B cell (primary cell): ENCODE measurements at regions not wholly inside any gene's neighbourhood (a gene's known extent, or its start where the extent isn't known, plus 50 kb on each side); places are given as distances from the start of the nearest gene placed in this dataset.

Experiments
- ATAC-seq: fragments of 200-7000 bp; cut with Tn5 transposase; one replicate; pipeline ENCODE4 v1.10.0; 2021; ENCODE audit warnings: low read depth, mild to moderate bottlenecking, moderate number of reproducible peaks, moderate library complexity
- CTCF ChIA-PET: fragments of 350-600 bp; sonication (Branson Sonifier 250); formaldehyde crosslinking; loops from one replicate; lab custom pipeline; 2021; ENCODE audit warnings: antibody characterized with exemption, inconsistent platforms; lab: Charles Lee
- POLR2A ChIA-PET: fragments of 350-600 bp; sonication (Branson Sonifier 250); formaldehyde crosslinking; loops from one replicate; lab custom pipeline; 2021; ENCODE audit warnings: antibody characterized with exemption; lab: Charles Lee
- DNase-seq: peaks from one replicate; pipeline ENCODE4 v3.0.0; 2013
- H2AFZ ChIP-seq: 2 replicates; pipeline ENCODE4 v1.6.1; 2012; ENCODE audit warnings: mild to moderate bottlenecking, low read depth, low read length; ENCODE audit not compliant: insufficient read depth, poor library complexity, severe bottlenecking
- H3K27ac ChIP-seq, 2 donors: 1 replicate in 1 of 2; 2 replicates in 1 of 2; pipeline ENCODE4 v1.5.1; 2012 to 2013; ENCODE audit warnings: low read length in 2 of 2, mild to moderate bottlenecking in 2 of 2, moderate library complexity in 1 of 2
- H3K27me3 ChIP-seq, 4 experiments: fragments of 200-600 bp in 1 of 4; sonication (generic) in 1 of 4; replicated peaks in 1 of 4; 1 replicate in 2 of 4; 2 replicates in 2 of 4; pipeline versions ENCODE4 v1.6.1 to v1.7.0; 2013 to 2016; ENCODE audit warnings: low read length in 3 of 4, mild to moderate bottlenecking in 2 of 4, mixed read lengths in 1 of 4, moderate library complexity in 1 of 4; ENCODE audit not compliant: insufficient read depth in 4 of 4, control insufficient read depth in 3 of 4; ENCODE audit errors: control extremely low read depth in 1 of 4
- H3K36me3 ChIP-seq, 2 experiments: replicated peaks in 1 of 2; 1 replicate in 1 of 2; 2 replicates in 1 of 2; pipeline versions ENCODE4 v1.6.1 to v1.7.1; 2013; ENCODE audit warnings: low read length in 1 of 2; ENCODE audit not compliant: insufficient read depth in 2 of 2, control insufficient read depth in 1 of 2; ENCODE audit errors: control extremely low read depth in 1 of 2, extremely low read depth in 1 of 2
- H3K4me1 ChIP-seq, 2 donors: fragments of 200-600 bp in 1 of 2; sonication (generic) in 1 of 2; 1 replicate in 1 of 2; 2 replicates in 1 of 2; pipeline versions ENCODE4 v1.5.1 to v1.6.1; 2013 to 2017; ENCODE audit warnings: low read length in 2 of 2; ENCODE audit not compliant: control insufficient read depth in 2 of 2, insufficient read depth in 2 of 2
- H3K4me2 ChIP-seq: replicated peaks from 2 replicates; pipeline ENCODE3; 2012; ENCODE audit warnings: mild to moderate bottlenecking, low read depth, low read length; ENCODE audit not compliant: poor library complexity, severe bottlenecking
- H3K4me3 ChIP-seq, 5 experiments: fragments of 200-600 bp in 1 of 5; sonication (generic) in 1 of 5; 1 replicate in 3 of 5; 2 replicates in 2 of 5; pipeline versions ENCODE4 v1.5.1 to v1.7.0; 2011 to 2016; ENCODE audit warnings: low read length in 4 of 5, mild to moderate bottlenecking in 4 of 5, low read depth in 2 of 5, control low read depth in 1 of 5, moderate library complexity in 1 of 5; ENCODE audit not compliant: insufficient read depth in 1 of 5; ENCODE audit errors: control extremely low read depth in 1 of 5, extremely low read depth in 1 of 5
- H3K79me2 ChIP-seq: fragments of 200-600 bp; sonication (generic); one replicate; pipeline ENCODE4 v1.6.0; 2016; ENCODE audit warnings: low read length; ENCODE audit not compliant: control insufficient read depth, insufficient read depth
- H3K9ac ChIP-seq: fragments of 200-600 bp; sonication (generic); 2 replicates; pipeline ENCODE4 v1.6.1; 2017; ENCODE audit warnings: mild to moderate bottlenecking, low read length, moderate library complexity
- H3K9me3 ChIP-seq, 3 donors: one replicate each; pipeline versions ENCODE4 v1.6.1 to v1.7.1; 2013; ENCODE audit warnings: low read length in 2 of 3; ENCODE audit not compliant: control insufficient read depth in 2 of 3, insufficient read depth in 1 of 3; ENCODE audit errors: control extremely low read depth in 1 of 3
- H4K20me1 ChIP-seq: 2 replicates; pipeline ENCODE4 v1.6.0; 2012; ENCODE audit warnings: mild to moderate bottlenecking, low read length; ENCODE audit not compliant: insufficient read depth, control insufficient read depth, poor library complexity, severe bottlenecking
- H3K27ac Mint-ChIP-seq: one replicate; pipeline ENCODE4 v1.8.0; 2021; ENCODE audit warnings: mixed read lengths
- H3K27me3 Mint-ChIP-seq: one replicate; pipeline ENCODE4 v1.8.0; 2021; ENCODE audit warnings: mixed read lengths
- H3K4me1 Mint-ChIP-seq: one replicate; pipeline ENCODE4 v1.8.0; 2021; ENCODE audit warnings: mixed read lengths
- H3K4me3 Mint-ChIP-seq: one replicate; pipeline ENCODE4 v1.8.0; 2021; ENCODE audit warnings: mixed read lengths
- H3K9me3 Mint-ChIP-seq: one replicate; pipeline ENCODE4 v1.8.0; 2022; ENCODE audit warnings: mixed read lengths; ENCODE audit not compliant: insufficient read depth
- CTCF ChIP-seq: fragments of 200-600 bp; IDR thresholded peaks from one replicate; pipeline ENCODE4 v1.8.0; 2022; ENCODE audit warnings: antibody characterized with exemption, mild to moderate bottlenecking
- EZH2 ChIP-seq: IDR thresholded peaks from 2 replicates; pipeline ENCODE4 v1.6.1; 2012; ENCODE audit warnings: borderline replicate concordance, low read depth, mild to moderate bottlenecking, moderate library complexity, low read length; ENCODE audit not compliant: insufficient read depth, poor library complexity, severe bottlenecking
- WGBS: methylation state at CpG from one replicate; pipeline ENCODE4 v1.1.5; 2013; ENCODE audit warnings: missing lambda C conversion rate; ENCODE audit not compliant: insufficient coverage; 5-methylcytosine and 5-hydroxymethylcytosine counted together
- intact Hi-C: fragments of 100-400 bp; cut with micrococcal nuclease; formaldehyde crosslinking; loops from one replicate; pipeline ENCODE4 v1.10.0; 2022

- Histone ChIP-seq H3K36me3 (no peaks in the 10 kb centered on the region), H3K4me1 (peaks cover 26 to 28% of the 10 kb centered on the region in 2 donors), H4K20me1 (no peaks in the 10 kb centered on the region), H3K9me3 (peaks cover 0 to 2% (median 0%) of the 10 kb centered on the region in 3 donors), H3K9ac (peak overlapping the region; percentile 12), H3K4me3 (peak overlapping the region in 1 of 5 experiments; percentile 18), H3K79me2 (no peaks in the 10 kb centered on the region), H3K4me2 (peak overlapping the region; percentile 54), H3K27ac (no peak overlapping the region), H2AFZ (no peak overlapping the region), H3K27me3 (peaks cover 0 to 19% (median 2%) of the 10 kb centered on the region in 4 experiments)
- TF ChIP-seq EZH2 (no peak), CTCF (no peak)
- ChIA-PET POLR2A (no interaction called here), CTCF (no interaction called here)
- Mint-ChIP-seq H3K4me1 (peaks cover 39% of the 10 kb centered on the region), H3K9me3 (no peaks in the 10 kb centered on the region), H3K4me3 (peak overlapping the region; percentile 78), H3K27me3 (peaks cover 27% of the 10 kb centered on the region), H3K27ac (no peak overlapping the region)
- intact Hi-C loops: no loop called here
- WGBS: 30% methylated on average over 2 of the region's 8 CpGs
- peak; percentile 63 for ATAC-seq
- DNase-seq: peak; percentile 56
Observed at GRCh38 chr16:79269211-79269863, 331.2 kb downstream of the MAF start.

- Histone ChIP-seq H3K4me2 (no peak overlapping the region), H3K27ac (no peak overlapping the region), H2AFZ (no peak overlapping the region), H4K20me1 (no peaks in the 10 kb centered on the region), H3K79me2 (no peaks in the 10 kb centered on the region), H3K4me3 (no peak overlapping the region), H3K27me3 (peaks cover 0 to 24% (median 2%) of the 10 kb centered on the region in 4 experiments), H3K9ac (no peak overlapping the region), H3K9me3 (no peaks in the 10 kb centered on the region), H3K4me1 (peaks cover 26 to 28% of the 10 kb centered on the region in 2 donors), H3K36me3 (no peaks in the 10 kb centered on the region)
- Mint-ChIP-seq H3K9me3 (no peaks in the 10 kb centered on the region), H3K4me3 (no peak overlapping the region), H3K27ac (no peak overlapping the region), H3K27me3 (peaks cover 34% of the 10 kb centered on the region), H3K4me1 (peaks cover 39% of the 10 kb centered on the region)
- DNase-seq (no peak), ATAC-seq (no peak)
- no peak for TF ChIP-seq CTCF
- no peak for TF ChIP-seq EZH2
- CTCF ChIA-PET: interaction anchor here (1.4 kb wide), 1 partner anchor 12 kb away, joined by 4 read pairs; no protein-coding TSS in a partner anchor
- POLR2A ChIA-PET: no interaction called here
- 89% methylated on average over 5 of the region's 6 CpGs for WGBS
- intact Hi-C loops: no loop called here
Observed at GRCh38 chr16:79267781-79268180, 332.8 kb downstream of the MAF start.
